ENCODE measurements at regions not wholly inside any gene's neighbourhood (a gene's known extent, or its start where the extent isn't known, plus 50 kb on each side); places are given as distances from the start of the nearest gene placed in this dataset.

GRCh38 chr2:49306925-49307324, 152.6 kb upstream of the FSHR start:
- no peaks in the 10 kb centered on the region; the same call in 2 of the 3 replicates for H3K36me3 Mint-ChIP-seq (ENCODE audit: low read depth)
- Histone ChIP-seq H3K79me2 (replicated peaks; ENCODE audit: insufficient read depth) (no peaks in the 10 kb centered on the region), H4K20me1 (replicated peaks; ENCODE audit: insufficient read depth) (no peaks in the 10 kb centered on the region), H3K27ac (ENCODE audit: low read depth) (no peak overlapping the region), H3K9me2 (ENCODE audit: insufficient read depth) (peaks cover 2% of the 10 kb centered on the region; the same call in 1 of the 2 replicates), H3F3A (replicated peaks; ENCODE audit: low read depth) (no peaks in the 10 kb centered on the region), H3K36me3 (ENCODE audit: insufficient read depth) (no peaks in the 10 kb centered on the region), H3K4me2 (no peak overlapping the region), H3K27me3 (ENCODE audit: insufficient read depth) (no peaks in the 10 kb centered on the region), H3K4me3 (no peak overlapping the region), H2AFZ (no peak overlapping the region), H3K4me1 (ENCODE audit: insufficient read depth) (no peaks in the 10 kb centered on the region)
- no peaks in the 10 kb centered on the region for H3K9me3 Mint-ChIP-seq
- DNase-seq (ENCODE audit: low spot score) = no peak
- no peaks in the 10 kb centered on the region for H3K4me1 Mint-ChIP-seq
- H3K27ac Mint-ChIP-seq = no peak overlapping the region
- H3K4me3 Mint-ChIP-seq = no peak overlapping the region
- no peak for ATAC-seq
- TF ChIP-seq NANOG (IDR thresholded peaks at IDR 0.05; ENCODE audit: borderline replicate concordance) (no peak), ZNF462 (CRISPR knock-in tag; IDR thresholded peaks at IDR 0.05) (no peak), JUNB (IDR thresholded peaks at IDR 0.05; ENCODE audit: unreplicated experiment) (no peak), POLR2AphosphoS5 (IDR thresholded peaks at IDR 0.05; ENCODE audit: low read depth) (no peak), REST (IDR thresholded peaks at IDR 0.05; ENCODE audit: unreplicated experiment) (no peak), STAT1 (IDR thresholded peaks at IDR 0.05; ENCODE audit: unreplicated experiment) (no peak), ETS1 (IDR thresholded peaks at IDR 0.05) (no peak), EZH2phosphoT487 (IDR thresholded peaks at IDR 0.05; ENCODE audit: unreplicated experiment) (no peak), ZNF114 (CRISPR knock-in tag; IDR thresholded peaks at IDR 0.05) (no peak), CREB1 (CRISPR knock-in tag; IDR thresholded peaks at IDR 0.05; ENCODE audit: low read depth) (no peak), ZNF331 (CRISPR knock-in tag; IDR thresholded peaks at IDR 0.05; ENCODE audit: low read depth) (no peak), CTCF (conservative IDR thresholded peaks at IDR 0.05; ENCODE audit: low read depth in 2 of 2) (no peak), EZH2 (IDR thresholded peaks at IDR 0.05; ENCODE audit: low read depth, unreplicated experiment) (no peak)
- H3K27me3 Mint-ChIP-seq (ENCODE audit: insufficient read depth, low read depth, poor library complexity) = no peaks in the 10 kb centered on the region

All from GM23338 (cell line).